ENCODE measurements at regions not wholly inside any gene's neighbourhood (a gene's known extent, or its start where the extent isn't known, plus 50 kb on each side); places are given as distances from the start of the nearest gene placed in this dataset.

GRCh38 chr7:91565499-91566401, 301.5 kb downstream of the FZD1 start (continued):
- TF ChIP-seq, protein P1, sequence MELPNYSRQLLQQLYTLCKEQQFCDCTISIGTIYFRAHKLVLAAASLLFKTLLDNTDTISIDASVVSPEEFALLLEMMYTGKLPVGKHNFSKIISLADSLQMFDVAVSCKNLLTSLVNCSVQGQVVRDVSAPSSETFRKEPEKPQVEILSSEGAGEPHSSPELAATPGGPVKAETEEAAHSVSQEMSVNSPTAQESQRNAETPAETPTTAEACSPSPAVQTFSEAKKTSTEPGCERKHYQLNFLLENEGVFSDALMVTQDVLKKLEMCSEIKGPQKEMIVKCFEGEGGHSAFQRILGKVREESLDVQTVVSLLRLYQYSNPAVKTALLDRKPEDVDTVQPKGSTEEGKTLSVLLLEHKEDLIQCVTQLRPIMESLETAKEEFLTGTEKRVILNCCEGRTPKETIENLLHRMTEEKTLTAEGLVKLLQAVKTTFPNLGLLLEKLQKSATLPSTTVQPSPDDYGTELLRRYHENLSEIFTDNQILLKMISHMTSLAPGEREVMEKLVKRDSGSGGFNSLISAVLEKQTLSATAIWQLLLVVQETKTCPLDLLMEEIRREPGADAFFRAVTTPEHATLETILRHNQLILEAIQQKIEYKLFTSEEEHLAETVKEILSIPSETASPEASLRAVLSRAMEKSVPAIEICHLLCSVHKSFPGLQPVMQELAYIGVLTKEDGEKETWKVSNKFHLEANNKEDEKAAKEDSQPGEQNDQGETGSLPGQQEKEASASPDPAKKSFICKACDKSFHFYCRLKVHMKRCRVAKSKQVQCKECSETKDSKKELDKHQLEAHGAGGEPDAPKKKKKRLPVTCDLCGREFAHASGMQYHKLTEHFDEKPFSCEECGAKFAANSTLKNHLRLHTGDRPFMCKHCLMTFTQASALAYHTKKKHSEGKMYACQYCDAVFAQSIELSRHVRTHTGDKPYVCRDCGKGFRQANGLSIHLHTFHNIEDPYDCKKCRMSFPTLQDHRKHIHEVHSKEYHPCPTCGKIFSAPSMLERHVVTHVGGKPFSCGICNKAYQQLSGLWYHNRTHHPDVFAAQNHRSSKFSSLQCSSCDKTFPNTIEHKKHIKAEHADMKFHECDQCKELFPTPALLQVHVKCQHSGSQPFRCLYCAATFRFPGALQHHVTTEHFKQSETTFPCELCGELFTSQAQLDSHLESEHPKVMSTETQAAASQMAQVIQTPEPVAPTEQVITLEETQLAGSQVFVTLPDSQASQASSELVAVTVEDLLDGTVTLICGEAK (IDR thresholded peaks at IDR 0.05): no peak
- TF ChIP-seq, protein P1 (CRISPR knock-in tag; IDR thresholded peaks at IDR 0.05): no peak
- no peak for TF ChIP-seq PCBP2 (IDR thresholded peaks at IDR 0.05; ENCODE audit: low read depth, low read length, poor library complexity, severe bottlenecking)
- TF ChIP-seq ZNF197 (CRISPR knock-in tag; IDR thresholded peaks at IDR 0.05; ENCODE audit: low read depth): no peak
- no peak for TF ChIP-seq ZNF184 (CRISPR knock-in tag; IDR thresholded peaks at IDR 0.05)
- no peak for TF ChIP-seq TCF3 (CRISPR knock-in tag; IDR thresholded peaks at IDR 0.05)
- TF ChIP-seq, protein P2, sequence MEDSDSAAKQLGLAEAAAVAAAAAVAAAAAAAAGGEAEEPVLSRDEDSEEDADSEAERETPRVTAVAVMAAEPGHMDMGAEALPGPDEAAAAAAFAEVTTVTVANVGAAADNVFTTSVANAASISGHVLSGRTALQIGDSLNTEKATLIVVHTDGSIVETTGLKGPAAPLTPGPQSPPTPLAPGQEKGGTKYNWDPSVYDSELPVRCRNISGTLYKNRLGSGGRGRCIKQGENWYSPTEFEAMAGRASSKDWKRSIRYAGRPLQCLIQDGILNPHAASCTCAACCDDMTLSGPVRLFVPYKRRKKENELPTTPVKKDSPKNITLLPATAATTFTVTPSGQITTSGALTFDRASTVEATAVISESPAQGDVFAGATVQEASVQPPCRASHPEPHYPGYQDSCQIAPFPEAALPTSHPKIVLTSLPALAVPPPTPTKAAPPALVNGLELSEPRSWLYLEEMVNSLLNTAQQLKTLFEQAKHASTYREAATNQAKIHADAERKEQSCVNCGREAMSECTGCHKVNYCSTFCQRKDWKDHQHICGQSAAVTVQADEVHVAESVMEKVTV (CRISPR knock-in tag; IDR thresholded peaks at IDR 0.05): no peak
- TF ChIP-seq KLF1 (tag; IDR thresholded peaks at IDR 0.05): no peak
- no peak for TF ChIP-seq ZNF512 (tag; IDR thresholded peaks at IDR 0.05)
- TF ChIP-seq E4F1 (CRISPR knock-in tag; IDR thresholded peaks at IDR 0.05; ENCODE audit: borderline replicate concordance): no peak
- TF ChIP-seq ZNF232 (CRISPR knock-in tag; IDR thresholded peaks at IDR 0.05): no peak
